ENCODE measurements at regions not wholly inside any gene's neighbourhood (a gene's known extent, or its start where the extent isn't known, plus 50 kb on each side); places are given as distances from the start of the nearest gene placed in this dataset.

DNA sequence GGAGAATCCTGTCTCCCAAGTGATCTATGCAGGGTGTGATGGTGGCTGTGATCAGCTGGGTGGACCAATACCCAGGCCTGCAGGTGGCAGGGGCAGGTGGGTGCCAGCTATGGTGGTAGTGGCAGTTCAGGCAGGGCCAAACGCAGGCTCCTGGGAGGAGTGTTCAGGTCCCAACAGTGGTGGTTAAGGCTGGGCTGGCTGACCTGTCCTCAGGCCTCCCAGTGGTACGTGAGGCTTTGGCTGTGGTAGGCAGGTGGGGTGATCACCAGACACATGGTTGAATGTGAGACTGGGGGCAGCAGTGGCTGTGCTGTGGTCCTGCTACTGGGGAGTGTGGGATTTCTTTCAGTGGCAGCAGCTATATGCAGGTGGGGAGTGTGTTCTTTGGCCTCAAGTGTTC lies 126.7 kb upstream of the STARD3NL start:
- TF ChIP-seq, protein P1, sequence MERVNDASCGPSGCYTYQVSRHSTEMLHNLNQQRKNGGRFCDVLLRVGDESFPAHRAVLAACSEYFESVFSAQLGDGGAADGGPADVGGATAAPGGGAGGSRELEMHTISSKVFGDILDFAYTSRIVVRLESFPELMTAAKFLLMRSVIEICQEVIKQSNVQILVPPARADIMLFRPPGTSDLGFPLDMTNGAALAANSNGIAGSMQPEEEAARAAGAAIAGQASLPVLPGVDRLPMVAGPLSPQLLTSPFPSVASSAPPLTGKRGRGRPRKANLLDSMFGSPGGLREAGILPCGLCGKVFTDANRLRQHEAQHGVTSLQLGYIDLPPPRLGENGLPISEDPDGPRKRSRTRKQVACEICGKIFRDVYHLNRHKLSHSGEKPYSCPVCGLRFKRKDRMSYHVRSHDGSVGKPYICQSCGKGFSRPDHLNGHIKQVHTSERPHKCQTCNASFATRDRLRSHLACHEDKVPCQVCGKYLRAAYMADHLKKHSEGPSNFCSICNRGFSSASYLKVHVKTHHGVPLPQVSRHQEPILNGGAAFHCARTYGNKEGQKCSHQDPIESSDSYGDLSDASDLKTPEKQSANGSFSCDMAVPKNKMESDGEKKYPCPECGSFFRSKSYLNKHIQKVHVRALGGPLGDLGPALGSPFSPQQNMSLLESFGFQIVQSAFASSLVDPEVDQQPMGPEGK (tag by site-specific recombination; IDR thresholded peaks at IDR 0.05): no peak
- TF ChIP-seq ZBTB7A (tag by site-specific recombination; IDR thresholded peaks at IDR 0.05; ENCODE audit: low read depth) (no peak), ZNF239 (tag by site-specific recombination; IDR thresholded peaks at IDR 0.05) (no peak), ZNF423 (tag by site-specific recombination; IDR thresholded peaks at IDR 0.05) (no peak), ZNF510 (tag by site-specific recombination; IDR thresholded peaks at IDR 0.05; ENCODE audit: insufficient replicate concordance) (no peak), ZNF747 (tag by site-specific recombination; IDR thresholded peaks at IDR 0.05) (no peak), ZNF248 (tag by site-specific recombination; IDR thresholded peaks at IDR 0.05) (no peak), BCL11A (tag by site-specific recombination; IDR thresholded peaks at IDR 0.05; ENCODE audit: low read depth) (no peak), RBAK (tag by site-specific recombination; IDR thresholded peaks at IDR 0.05) (no peak), ZNF561 (tag by site-specific recombination; IDR thresholded peaks at IDR 0.05; ENCODE audit: borderline replicate concordance) (no peak), ZNF114 (tag by site-specific recombination; IDR thresholded peaks at IDR 0.05) (no peak)
- TF ChIP-seq, protein P2, sequence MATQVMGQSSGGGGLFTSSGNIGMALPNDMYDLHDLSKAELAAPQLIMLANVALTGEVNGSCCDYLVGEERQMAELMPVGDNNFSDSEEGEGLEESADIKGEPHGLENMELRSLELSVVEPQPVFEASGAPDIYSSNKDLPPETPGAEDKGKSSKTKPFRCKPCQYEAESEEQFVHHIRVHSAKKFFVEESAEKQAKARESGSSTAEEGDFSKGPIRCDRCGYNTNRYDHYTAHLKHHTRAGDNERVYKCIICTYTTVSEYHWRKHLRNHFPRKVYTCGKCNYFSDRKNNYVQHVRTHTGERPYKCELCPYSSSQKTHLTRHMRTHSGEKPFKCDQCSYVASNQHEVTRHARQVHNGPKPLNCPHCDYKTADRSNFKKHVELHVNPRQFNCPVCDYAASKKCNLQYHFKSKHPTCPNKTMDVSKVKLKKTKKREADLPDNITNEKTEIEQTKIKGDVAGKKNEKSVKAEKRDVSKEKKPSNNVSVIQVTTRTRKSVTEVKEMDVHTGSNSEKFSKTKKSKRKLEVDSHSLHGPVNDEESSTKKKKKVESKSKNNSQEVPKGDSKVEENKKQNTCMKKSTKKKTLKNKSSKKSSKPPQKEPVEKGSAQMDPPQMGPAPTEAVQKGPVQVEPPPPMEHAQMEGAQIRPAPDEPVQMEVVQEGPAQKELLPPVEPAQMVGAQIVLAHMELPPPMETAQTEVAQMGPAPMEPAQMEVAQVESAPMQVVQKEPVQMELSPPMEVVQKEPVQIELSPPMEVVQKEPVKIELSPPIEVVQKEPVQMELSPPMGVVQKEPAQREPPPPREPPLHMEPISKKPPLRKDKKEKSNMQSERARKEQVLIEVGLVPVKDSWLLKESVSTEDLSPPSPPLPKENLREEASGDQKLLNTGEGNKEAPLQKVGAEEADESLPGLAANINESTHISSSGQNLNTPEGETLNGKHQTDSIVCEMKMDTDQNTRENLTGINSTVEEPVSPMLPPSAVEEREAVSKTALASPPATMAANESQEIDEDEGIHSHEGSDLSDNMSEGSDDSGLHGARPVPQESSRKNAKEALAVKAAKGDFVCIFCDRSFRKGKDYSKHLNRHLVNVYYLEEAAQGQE (tag by site-specific recombination; IDR thresholded peaks at IDR 0.05): no peak
- TF ChIP-seq, protein P3, sequence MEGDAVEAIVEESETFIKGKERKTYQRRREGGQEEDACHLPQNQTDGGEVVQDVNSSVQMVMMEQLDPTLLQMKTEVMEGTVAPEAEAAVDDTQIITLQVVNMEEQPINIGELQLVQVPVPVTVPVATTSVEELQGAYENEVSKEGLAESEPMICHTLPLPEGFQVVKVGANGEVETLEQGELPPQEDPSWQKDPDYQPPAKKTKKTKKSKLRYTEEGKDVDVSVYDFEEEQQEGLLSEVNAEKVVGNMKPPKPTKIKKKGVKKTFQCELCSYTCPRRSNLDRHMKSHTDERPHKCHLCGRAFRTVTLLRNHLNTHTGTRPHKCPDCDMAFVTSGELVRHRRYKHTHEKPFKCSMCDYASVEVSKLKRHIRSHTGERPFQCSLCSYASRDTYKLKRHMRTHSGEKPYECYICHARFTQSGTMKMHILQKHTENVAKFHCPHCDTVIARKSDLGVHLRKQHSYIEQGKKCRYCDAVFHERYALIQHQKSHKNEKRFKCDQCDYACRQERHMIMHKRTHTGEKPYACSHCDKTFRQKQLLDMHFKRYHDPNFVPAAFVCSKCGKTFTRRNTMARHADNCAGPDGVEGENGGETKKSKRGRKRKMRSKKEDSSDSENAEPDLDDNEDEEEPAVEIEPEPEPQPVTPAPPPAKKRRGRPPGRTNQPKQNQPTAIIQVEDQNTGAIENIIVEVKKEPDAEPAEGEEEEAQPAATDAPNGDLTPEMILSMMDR (tag by site-specific recombination; IDR thresholded peaks at IDR 0.05): no peak
- TF ChIP-seq, protein P4, sequence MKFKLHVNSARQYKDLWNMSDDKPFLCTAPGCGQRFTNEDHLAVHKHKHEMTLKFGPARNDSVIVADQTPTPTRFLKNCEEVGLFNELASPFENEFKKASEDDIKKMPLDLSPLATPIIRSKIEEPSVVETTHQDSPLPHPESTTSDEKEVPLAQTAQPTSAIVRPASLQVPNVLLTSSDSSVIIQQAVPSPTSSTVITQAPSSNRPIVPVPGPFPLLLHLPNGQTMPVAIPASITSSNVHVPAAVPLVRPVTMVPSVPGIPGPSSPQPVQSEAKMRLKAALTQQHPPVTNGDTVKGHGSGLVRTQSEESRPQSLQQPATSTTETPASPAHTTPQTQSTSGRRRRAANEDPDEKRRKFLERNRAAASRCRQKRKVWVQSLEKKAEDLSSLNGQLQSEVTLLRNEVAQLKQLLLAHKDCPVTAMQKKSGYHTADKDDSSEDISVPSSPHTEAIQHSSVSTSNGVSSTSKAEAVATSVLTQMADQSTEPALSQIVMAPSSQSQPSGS (tag by site-specific recombination; IDR thresholded peaks at IDR 0.05; ENCODE audit: low read depth): no peak

Data from HEK293 (cell line).